ENCODE measurements at regions not wholly inside any gene's neighbourhood (a gene's known extent, or its start where the extent isn't known, plus 50 kb on each side); places are given as distances from the start of the nearest gene placed in this dataset.

DNA sequence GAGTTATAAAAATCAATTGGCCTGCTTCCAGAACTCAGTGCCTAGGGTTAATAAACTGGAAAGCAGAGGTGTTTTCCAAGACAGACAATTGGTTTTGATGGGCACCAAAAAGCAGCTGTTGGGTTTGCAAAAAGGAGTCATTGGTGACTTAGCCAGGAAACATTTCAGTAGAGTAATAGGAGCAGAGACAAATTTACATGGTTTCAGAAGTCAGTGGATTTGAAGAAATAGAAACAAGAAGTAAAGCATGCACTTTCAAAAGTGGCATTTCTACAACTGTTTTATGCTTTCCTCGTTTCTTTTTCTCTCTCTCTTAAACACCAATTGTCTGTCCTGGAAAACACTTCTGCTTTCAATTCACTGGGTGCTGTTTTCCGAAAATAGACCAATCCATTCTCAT lies 87.8 kb downstream of the GLUL start:
- TF ChIP-seq, protein P1, sequence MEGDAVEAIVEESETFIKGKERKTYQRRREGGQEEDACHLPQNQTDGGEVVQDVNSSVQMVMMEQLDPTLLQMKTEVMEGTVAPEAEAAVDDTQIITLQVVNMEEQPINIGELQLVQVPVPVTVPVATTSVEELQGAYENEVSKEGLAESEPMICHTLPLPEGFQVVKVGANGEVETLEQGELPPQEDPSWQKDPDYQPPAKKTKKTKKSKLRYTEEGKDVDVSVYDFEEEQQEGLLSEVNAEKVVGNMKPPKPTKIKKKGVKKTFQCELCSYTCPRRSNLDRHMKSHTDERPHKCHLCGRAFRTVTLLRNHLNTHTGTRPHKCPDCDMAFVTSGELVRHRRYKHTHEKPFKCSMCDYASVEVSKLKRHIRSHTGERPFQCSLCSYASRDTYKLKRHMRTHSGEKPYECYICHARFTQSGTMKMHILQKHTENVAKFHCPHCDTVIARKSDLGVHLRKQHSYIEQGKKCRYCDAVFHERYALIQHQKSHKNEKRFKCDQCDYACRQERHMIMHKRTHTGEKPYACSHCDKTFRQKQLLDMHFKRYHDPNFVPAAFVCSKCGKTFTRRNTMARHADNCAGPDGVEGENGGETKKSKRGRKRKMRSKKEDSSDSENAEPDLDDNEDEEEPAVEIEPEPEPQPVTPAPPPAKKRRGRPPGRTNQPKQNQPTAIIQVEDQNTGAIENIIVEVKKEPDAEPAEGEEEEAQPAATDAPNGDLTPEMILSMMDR (IDR thresholded peaks at IDR 0.05): no peak
- TF ChIP-seq POLR2A (IDR thresholded peaks at IDR 0.05): no peak
